Suprapubic skin (tissue), 4 donors: ENCODE measurements at regions not wholly inside any gene's neighbourhood (a gene's known extent, or its start where the extent isn't known, plus 50 kb on each side); places are given as distances from the start of the nearest gene placed in this dataset.

Experiments
- DNase-seq, 2 donors: peaks; one replicate each; pipeline ENCODE4 v3.0.0-alpha.2; 2019; ENCODE audit warnings: low spot score in 2 of 2
- H3K27ac ChIP-seq: fragments of 200-600 bp; sonication (generic); one replicate; pipeline ENCODE4 v1.5.1; 2019
- H3K27me3 ChIP-seq: fragments of 200-600 bp; sonication (generic); one replicate; pipeline ENCODE4 v1.5.1; 2019
- H3K36me3 ChIP-seq: fragments of 200-600 bp; sonication (generic); one replicate; pipeline ENCODE4 v1.5.1; 2019
- H3K4me1 ChIP-seq: fragments of 200-600 bp; sonication (generic); one replicate; pipeline ENCODE4 v1.5.1; 2019
- H3K4me3 ChIP-seq: fragments of 200-600 bp; sonication (generic); one replicate; pipeline ENCODE4 v1.5.1; 2019; ENCODE audit warnings: mild to moderate bottlenecking
- H3K9me3 ChIP-seq: fragments of 200-600 bp; sonication (generic); one replicate; pipeline ENCODE4 v1.5.1; 2019
- CTCF ChIP-seq, 2 donors: fragments of 200-600 bp in 1 of 2; fragments of 450-650 bp in 1 of 2; sonication (generic) in 1 of 2; IDR thresholded peaks; one replicate each; pipeline ENCODE4 v1.5.1; 2016 to 2019; ENCODE audit warnings: antibody characterized with exemption in 2 of 2, mild to moderate bottlenecking in 1 of 2, moderate library complexity in 1 of 2
- EP300 ChIP-seq: sonication (generic); formaldehyde crosslinking; IDR thresholded peaks from one replicate; pipeline ENCODE4 v1.6.1; 2017; ENCODE audit warnings: antibody characterized with exemption
- POLR2A ChIP-seq, 2 donors: fragments of 450-650 bp; IDR thresholded peaks; one replicate each; pipeline ENCODE4 v1.6.1; 2017; ENCODE audit warnings: antibody characterized with exemption in 2 of 2, mild to moderate bottlenecking in 2 of 2, moderate library complexity in 2 of 2
- POLR2AphosphoS5 ChIP-seq, 3 donors: sonication (generic); formaldehyde crosslinking; IDR thresholded peaks; one replicate each; pipeline ENCODE4 v1.6.1; 2017; ENCODE audit warnings: antibody characterized with exemption in 3 of 3
- WGBS: methylation state at CpG from one replicate; pipeline ENCODE4 v1.1.5; 2018; 5-methylcytosine and 5-hydroxymethylcytosine counted together

GRCh38 chr17:53668854-53669253 lies 153.9 kb upstream of the KIF2B start:
- TF ChIP-seq CTCF (IDR thresholded peaks at IDR 0.05) (no peak), POLR2AphosphoS5 (IDR thresholded peaks at IDR 0.05) (no peak), POLR2A (IDR thresholded peaks at IDR 0.05) (no peak), EP300 (no peak)
- Histone ChIP-seq H3K27me3 (no peaks in the 10 kb centered on the region), H3K27ac (no peak overlapping the region), H3K4me1 (no peaks in the 10 kb centered on the region), H3K36me3 (no peaks in the 10 kb centered on the region), H3K4me3 (no peak overlapping the region), H3K9me3 (no peaks in the 10 kb centered on the region)
- DNase-seq, result no peak
- 65% methylated on average over 1 of the region's 1 CpG for WGBS

- Histone ChIP-seq H3K27ac (no peak overlapping the region), H3K36me3 (no peaks in the 10 kb centered on the region)
- 23% methylated on average over 1 of the region's 1 CpG for WGBS
Measured at GRCh38 chr17:53662608-53663007, 160.1 kb upstream of the KIF2B start.

GRCh38 chr17:53659181-53659580 lies 163.5 kb upstream of the KIF2B start:
- no peak for DNase-seq
- Histone ChIP-seq H3K36me3 (no peaks in the 10 kb centered on the region), H3K27ac (no peak overlapping the region), H3K9me3 (no peaks in the 10 kb centered on the region), H3K4me1 (no peaks in the 10 kb centered on the region), H3K4me3 (no peak overlapping the region), H3K27me3 (no peaks in the 10 kb centered on the region)
- TF ChIP-seq CTCF (IDR thresholded peaks at IDR 0.05), result no peak
- no peak for TF ChIP-seq POLR2AphosphoS5 (IDR thresholded peaks at IDR 0.05)
- TF ChIP-seq POLR2A (IDR thresholded peaks at IDR 0.05), result no peak
- TF ChIP-seq EP300, result no peak
- 72% methylated on average over 1 of the region's 1 CpG for WGBS

More at GRCh38 chr17:53662608-53663007, 160.1 kb upstream of the KIF2B start:
- H3K27me3 ChIP-seq, result no peaks in the 10 kb centered on the region
- no peaks in the 10 kb centered on the region for H3K9me3 ChIP-seq
- no peaks in the 10 kb centered on the region for H3K4me1 ChIP-seq
- DNase-seq, result no peak
- no peak overlapping the region for H3K4me3 ChIP-seq
- no peak for TF ChIP-seq EP300
- TF ChIP-seq POLR2A (IDR thresholded peaks at IDR 0.05), result no peak

- Histone ChIP-seq H3K36me3 (no peaks in the 10 kb centered on the region), H3K9me3 (no peaks in the 10 kb centered on the region), H3K4me1 (no peaks in the 10 kb centered on the region), H3K27ac (no peak overlapping the region), H3K27me3 (no peaks in the 10 kb centered on the region), H3K4me3 (no peak overlapping the region)
- no peak for DNase-seq
- WGBS, result 10% methylated on average over 1 of the region's 1 CpG
- TF ChIP-seq POLR2AphosphoS5 (IDR thresholded peaks at IDR 0.05) (no peak), POLR2A (IDR thresholded peaks at IDR 0.05) (no peak), EP300 (no peak), CTCF (IDR thresholded peaks at IDR 0.05) (no peak)
Measured at GRCh38 chr17:53655591-53655990, 167.1 kb upstream of the KIF2B start.

GRCh38 chr17:53649201-53649600 lies 173.5 kb upstream of the KIF2B start:
- Histone ChIP-seq H3K9me3 (no peaks in the 10 kb centered on the region), H3K4me3 (no peak overlapping the region), H3K36me3 (no peaks in the 10 kb centered on the region), H3K27ac (no peak overlapping the region), H3K27me3 (no peaks in the 10 kb centered on the region), H3K4me1 (no peaks in the 10 kb centered on the region)
- DNase-seq, result no peak
- TF ChIP-seq POLR2AphosphoS5 (IDR thresholded peaks at IDR 0.05), result no peak
- no peak for TF ChIP-seq EP300
- TF ChIP-seq POLR2A (IDR thresholded peaks at IDR 0.05), result no peak
- no peak for TF ChIP-seq CTCF (IDR thresholded peaks at IDR 0.05)
- WGBS, result 75% methylated on average over 1 of the region's 1 CpG

GRCh38 chr17:53646835-53647234 lies 175.9 kb upstream of the KIF2B start:
- Histone ChIP-seq H3K4me3 (no peak overlapping the region), H3K9me3 (no peaks in the 10 kb centered on the region), H3K27me3 (no peaks in the 10 kb centered on the region), H3K27ac (no peak overlapping the region), H3K4me1 (no peaks in the 10 kb centered on the region), H3K36me3 (no peaks in the 10 kb centered on the region)
- WGBS, result 91% methylated on average over 2 of the region's 2 CpGs
- DNase-seq, result no peak
- TF ChIP-seq EP300 (no peak), CTCF (IDR thresholded peaks at IDR 0.05) (no peak), POLR2AphosphoS5 (IDR thresholded peaks at IDR 0.05) (no peak), POLR2A (IDR thresholded peaks at IDR 0.05) (no peak)
